NCI-H774 (cell line): ENCODE measurements at regions not wholly inside any gene's neighbourhood (a gene's known extent, or its start where the extent isn't known, plus 50 kb on each side); places are given as distances from the start of the nearest gene placed in this dataset.

ENCODE experiments used
- DNase-seq: peaks from one replicate; lab custom pipeline; 2025; lab: John Stamatoyannopoulos, UW

DNA sequence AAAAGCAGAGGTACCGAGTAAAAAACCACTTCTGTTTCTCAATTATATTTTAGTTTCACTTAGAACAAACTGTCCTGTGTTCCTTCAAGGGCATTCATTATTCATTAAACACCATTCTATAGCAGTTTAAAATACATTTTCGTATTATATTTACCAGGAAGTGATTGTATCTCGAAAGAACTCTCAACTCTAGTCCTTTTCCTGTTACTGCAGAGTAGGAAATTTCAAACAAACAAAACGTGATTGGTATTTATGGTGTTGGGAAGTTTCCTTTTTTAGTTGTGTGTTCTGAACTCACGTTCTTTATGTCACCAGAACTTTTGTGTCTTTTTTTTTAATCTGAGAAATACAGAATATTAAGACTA lies 139.5 kb upstream of the BTBD3 start:
- no peak for DNase-seq

DNA sequence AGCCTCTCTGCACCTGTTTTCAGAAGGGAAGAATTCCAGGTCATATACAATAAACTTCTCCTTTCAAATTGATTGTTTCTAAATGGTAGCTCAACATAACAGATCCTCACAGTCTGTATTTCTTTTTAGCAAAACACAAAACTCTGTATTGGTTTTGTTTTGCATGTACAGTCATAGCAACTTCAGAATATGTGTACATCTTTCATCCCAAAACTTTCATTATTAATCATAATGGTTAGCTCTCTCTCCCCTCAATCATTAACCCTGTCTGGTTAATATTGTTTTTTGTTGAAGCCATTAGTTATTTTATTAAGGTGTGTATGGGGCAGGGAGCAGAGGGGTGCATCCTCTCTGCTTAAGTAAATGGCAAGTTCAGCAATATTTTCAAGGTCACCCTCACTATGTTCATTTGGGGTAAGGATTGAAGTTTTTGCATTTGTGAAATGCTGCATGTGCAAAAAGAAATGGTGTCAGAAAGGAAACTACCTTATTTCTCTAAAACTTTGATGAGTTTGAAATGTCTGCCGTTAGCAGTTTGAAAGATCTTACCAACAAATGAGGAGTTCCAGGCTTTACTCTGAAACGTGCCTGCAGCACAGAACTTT lies 136.8 kb upstream of the BTBD3 start:
- DNase-seq: no peak

DNA sequence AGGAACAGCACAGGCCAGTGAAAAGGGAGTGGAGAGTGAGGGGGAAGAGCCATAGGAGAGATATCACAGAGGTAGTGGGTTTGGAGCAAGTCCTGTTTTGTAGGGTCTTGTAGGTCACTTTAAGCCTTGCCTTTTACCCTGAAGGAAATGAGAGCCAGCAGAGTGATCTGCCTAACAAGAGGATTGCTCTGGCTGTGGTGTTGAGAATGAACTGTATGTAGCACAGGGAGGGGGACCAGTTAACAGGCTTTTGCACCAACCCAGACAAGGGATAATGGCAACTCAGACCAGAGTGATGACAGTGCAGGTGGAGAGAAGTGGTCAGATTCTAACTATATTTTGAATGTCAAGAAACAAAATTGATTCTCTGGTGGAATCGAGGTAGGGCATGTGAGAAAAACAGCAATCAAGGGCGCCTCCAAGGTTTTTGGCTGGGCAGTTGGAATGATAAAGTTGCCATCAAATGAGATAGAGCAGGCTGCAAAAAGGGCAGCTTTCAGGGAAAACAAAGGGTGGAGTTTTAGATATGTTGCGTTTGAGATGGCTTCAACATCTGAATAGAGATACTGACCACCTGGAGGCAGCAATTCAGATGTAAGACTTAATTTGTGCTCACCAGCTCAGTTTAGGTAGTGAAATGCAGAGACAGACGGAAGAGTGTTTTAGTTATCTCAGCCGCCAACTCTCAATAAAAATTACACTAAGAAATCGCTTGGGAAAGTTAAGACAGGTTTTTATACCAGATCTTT lies 134.4 kb upstream of the BTBD3 start:
- DNase-seq: no peak

DNA sequence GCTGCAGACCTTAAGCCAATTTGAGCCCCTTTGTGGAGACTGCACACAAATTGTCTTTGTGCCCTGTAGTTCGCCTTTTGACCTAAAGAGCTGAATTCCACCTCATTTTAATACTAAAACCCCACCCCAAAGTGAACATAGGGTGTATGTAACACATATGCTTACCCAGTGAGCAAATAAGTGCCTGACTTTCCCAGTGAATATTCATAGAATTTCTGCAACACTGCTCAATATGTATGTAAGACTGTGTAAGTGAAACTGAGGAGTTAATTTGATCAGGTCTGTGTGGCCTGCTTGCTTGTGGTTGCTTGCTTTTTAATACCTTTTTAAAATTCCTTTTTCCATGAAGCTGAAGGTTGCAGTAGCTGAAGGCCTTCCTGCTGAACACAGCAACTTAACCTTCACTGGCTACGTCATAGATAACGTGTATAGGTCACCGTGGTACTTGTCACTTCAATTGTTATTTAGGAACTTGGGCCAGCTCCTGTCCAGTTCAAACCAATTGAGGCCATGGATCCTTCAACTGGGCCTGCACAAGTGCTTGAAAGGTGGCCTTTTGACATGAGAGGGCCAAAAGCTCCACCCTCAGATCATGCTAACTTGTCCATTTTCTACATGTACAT lies 131.7 kb upstream of the BTBD3 start:
- DNase-seq: no peak

DNA sequence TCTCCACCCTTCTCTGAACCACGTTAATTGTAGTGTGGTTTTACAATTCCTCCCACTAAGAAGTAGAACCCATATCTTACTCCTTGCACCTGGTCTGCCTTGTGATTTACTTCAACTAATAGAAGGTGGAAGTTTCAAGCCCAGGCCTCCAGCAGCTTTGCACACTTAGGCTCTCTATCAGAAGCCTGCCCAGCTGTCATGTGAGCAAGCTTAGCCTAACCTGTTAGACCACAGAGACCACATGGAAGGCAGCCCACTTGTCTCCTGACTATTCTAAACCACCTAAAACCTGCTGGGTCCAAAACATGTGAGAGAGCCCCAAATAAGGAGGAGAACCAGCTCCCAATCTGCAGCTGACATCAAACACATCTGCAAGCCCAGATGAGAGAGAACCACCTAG lies 127.6 kb upstream of the BTBD3 start:
- DNase-seq: no peak

DNA sequence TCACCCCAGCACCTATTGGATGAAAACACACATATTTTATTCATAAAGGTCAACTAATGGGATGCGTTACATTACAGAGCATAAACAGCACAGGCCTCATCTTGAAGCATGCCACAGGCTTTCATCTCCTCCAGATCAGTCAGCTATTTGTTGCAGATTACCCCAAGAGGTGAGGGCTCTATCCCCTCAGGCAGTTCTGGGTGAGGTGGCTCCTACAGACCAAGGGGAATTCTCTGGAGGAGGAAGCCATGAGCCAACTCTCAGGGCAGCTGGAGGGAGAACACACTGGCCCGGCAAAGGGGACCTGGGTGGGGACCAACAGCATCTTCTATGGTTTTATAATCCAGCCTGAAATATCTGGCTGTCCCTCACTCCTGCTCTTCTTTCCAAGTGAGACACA lies 126.4 kb upstream of the BTBD3 start:
- DNase-seq: no peak

DNA sequence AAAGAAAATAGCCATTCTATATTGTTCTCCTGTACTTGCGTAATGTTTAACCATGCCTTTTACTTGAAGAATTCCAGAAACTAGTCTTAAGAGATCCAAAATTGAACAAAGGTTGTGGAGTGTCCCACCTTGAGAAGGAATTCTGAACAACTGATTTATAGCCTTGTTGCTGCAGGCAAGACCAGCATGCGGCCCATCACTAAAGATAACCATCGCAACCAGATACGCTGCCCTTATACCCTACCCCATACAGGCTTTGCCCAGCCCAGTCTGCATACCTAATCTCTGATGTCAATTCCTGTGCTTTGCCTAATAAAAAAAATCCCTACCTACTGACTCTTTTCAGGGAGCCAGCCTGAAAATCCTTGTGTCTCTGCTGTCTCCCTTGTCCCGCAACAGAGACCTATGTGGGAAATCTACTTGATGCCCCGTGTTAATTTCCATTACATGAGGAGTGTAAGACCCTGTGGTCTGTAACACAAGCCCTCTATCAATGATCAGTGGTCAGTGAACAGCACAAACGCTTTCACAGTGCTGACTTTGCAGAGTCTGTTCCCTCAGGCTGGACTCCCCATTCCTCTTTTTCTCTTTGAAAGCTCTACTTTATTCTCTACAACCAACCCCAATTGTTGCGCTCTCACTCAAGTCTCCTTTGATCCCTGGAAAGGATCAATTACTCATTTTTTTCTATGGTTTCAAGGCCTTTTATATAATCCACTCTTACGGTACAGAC lies 125.7 kb upstream of the BTBD3 start:
- DNase-seq: no peak

DNA sequence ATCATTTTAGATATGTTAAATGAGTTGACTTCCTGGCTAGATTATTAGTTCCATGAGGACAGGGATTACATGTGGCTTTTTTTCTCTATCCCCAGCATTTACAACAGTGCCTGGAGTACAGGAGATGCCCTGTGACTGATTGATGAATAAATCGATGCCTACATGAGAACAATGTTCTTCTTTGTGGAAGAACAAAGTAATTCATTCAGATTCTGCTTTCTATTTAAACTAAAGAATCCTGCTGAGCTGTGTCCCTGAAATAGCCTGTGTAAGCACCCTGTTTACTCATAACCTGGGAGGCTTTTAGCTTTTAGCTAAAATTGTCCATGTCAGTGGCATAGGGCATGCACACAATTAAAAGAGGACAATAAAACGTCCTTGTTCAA lies 125.1 kb upstream of the BTBD3 start:
- DNase-seq: no peak

DNA sequence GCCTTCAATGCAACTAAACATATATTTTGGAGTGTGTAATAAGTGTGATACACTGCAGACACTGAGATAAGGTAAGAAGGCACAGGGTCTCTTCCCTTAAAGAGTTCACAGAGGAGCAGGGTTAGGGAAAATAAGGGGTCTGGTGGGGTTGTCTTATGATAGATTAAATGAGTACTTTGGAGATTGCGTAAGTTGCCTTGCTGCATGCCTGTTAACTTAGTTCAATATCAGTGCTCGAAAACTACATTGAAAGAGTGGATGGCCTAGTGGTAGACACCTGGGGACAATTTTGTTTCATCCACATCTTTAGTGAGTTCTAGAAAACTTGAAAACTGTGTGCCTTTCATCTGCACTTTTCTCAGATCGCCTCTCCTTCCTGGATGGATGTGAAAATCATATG lies 123.2 kb upstream of the BTBD3 start:
- no peak for DNase-seq

DNA sequence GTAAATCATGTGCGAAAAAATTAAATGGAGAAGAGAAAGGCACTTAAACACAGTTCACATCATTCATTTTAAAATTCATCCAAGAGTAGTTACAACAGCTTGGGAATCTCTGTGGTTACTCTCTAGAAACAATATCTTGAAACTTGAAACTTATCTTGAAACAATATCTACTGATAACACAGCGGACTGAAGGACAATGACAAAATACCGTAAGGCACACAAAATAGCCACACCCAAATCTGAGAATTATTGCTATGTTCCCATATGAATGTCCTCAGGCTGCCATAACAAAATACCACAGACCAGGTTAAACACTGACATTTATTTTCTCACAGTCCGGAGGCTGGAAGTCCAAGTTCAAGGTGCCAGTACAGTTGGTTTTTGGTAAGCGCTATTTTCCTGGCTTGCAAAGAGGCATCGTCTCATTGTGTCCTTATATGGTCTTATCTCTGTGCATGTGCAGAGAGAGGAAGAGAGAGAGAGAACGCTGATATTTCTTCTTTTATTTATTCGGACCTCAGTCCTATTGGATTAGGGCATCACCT lies 122.5 kb upstream of the BTBD3 start:
- DNase-seq: no peak

DNA sequence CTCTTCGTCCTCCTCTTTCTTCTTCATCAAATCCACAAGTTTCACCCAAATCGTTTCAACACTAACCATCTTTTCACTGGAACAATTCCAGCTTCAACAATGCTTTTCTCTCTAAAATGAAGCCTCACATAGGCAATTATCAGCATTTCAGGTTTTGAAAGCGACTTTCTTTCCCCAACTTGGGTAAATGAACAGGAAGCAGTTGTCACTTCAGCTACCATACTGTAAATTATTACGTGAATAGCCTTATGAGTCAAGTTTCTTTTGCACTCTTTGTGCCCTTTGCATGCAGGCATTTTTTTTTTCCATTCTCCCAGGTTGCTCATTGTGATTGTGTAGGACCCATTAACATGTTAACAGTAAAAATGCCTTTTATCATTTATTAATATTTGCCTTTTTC lies 121.7 kb upstream of the BTBD3 start:
- DNase-seq: no peak

DNA sequence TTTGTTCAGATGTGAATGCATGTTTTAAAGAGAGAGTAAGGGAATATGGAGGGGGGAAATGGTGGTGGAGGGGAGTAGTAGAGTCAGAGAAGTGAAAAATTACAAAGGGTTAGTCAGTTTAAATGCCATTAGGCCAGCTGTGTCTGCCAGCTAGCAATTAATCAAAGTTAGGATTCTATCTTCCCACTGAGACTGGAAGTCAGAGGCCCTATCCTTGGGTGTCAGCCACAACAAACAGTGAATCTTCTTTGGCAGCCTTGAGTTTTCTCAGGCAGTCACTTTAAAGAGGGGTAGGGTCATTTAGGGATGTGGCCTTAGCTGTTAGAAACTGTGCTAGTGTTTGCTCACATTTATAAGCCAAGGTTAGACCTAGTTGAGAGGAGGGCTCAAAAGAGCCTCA lies 120.5 kb upstream of the BTBD3 start:
- no peak for DNase-seq

DNA sequence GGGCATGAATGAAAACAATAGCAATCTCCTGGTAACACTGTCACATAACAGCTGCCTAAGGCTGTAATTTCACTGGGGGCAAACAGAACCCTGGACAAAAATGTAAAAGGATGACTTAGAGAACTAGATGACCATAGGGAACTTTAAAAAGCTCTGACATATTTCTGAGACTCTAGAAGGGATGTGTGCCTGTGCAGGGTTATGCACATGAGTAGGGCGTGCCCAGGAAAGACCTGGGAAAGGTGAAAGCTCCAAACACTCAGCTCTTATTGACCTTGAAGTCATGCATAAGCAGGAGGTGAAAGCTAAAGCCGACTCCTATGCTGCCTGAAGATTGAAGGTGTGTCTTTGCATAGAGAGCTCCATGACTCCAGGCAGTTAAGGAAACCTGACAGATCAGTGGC lies 118.4 kb upstream of the BTBD3 start:
- no peak for DNase-seq

DNA sequence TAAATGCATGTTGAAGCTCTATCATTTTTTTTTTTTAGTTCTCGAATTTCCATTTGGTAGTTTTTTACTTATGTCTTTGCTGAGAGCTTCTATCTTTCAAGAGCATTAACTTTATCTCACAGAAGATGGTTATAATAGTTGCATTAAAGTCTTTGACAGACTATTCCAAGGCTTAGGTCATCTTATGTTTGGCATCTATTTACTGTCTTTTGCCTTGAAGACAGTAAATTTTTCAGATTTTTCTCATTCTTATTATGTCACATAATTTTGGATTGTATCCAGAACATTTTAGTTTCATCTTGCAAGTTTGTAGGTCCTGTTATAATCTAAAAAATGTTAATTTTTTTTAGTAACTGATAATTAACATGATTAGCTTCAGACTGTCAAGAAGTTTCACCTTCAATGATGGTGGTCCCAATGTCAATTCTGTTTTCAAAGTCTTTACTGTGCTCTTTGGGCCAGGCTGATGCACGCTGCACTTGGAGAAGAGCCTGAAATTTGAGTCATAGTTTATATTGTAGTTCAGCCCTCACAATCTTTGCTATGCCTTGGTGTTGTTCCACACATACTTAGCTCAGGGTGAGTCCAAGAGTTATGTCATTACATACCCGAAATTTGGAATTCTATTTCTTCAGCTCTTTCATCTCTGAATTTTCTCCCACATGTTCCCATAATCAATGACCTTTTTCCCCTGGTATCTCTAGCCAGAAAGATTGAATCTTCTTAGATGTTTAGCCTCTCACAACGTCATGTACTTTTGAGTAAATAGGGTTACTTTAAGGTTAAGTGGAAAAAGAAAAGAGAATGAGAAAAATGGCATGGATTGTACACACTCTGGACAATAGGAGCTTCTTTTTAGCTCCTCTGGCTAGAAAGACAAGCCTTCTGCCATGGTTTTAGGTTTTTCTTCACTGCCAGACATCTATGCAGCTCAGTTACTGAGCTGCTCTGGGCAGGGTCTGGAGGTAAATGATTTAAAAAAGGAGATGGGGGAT lies 110.3 kb upstream of the BTBD3 start:
- DNase-seq: no peak

DNA sequence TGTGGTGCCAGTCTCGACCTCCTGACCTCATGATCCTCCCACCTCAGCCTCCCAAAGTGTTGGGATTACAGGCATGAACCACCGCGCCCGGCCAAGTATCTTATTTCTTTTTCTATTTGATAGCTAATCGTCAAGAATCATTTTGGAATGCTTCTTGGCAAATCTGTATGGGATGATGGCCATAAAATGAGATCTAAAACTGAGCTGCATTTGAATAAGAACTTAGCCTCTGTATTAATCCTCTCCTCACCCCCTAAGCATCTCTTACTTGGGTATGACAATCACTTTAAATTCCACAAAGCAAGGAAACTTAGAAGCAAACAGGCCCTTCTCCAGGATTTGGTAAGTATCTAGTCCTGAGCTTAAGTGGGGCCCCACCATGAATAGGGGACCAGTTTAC lies 108.9 kb upstream of the BTBD3 start:
- no peak for DNase-seq

DNA sequence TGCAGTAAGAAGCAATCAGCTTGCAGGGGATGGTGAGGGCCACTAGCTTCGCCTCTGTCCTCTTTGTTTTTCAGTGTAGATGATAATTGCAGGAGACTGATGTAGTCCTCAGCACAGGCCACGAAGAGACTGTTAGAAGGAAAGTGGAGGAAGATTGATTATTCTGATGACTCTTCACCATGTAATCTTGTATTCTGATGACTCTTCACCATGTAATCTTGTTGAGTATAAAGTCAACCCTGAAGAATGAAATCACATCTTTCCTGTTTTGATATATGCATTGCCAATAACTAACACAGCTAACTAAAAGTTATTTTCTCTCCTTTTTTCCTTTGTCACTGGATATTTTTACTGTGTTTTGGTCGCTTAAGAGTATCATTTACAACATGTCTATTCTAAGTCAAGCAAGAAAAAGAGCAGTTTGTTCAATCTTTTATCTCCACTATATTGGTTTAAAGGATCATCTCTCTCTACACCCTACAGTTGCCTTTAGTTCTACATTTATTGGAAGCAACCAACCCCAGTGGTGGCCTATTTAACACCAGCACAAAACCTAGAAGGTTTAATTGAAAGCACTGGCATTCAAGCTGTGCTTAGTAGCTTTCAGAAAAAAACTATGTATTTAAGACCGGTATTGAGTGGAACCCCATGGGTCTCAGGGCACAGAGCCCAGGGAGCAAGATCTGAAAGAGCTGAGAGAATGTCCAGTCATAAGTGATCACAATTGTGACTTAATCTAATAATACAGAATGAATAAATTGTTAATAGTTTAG lies 107.2 kb upstream of the BTBD3 start:
- no peak for DNase-seq

DNA sequence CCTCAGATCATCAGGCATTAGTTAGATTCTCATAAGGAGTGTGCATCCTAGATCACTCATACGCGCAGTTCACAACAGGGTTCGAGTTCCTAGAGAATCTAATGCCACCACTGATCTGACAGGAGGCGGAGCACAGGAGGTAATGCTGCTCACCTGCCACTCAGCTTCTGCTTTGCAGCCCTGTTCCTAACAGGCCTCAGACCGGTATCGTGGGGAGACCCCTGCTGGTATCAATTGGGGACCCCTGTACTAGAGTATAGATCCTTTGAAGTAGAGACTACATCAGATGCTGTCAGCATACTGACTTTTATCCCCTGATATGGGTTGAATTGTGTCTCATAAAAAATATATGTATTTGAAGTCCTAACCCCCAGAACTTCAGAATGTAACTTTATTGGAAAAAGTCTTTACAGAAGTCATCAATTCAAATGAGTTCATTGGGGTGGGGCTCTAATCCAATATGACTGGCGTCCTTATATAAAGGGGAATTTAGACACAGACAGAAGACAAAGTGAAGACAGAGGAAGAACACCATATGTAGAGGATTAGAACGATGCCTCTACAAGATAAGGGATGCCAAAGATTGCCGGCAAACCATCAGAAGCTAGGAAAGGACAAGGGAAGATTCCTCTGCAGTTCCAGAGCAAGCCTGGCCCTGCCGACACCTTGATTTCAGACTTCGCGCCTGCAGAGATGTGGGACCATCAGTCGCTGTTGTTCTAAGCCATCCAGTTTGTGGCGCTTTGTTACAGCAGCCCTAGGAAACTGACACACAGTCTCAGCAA lies 104.4 kb upstream of the BTBD3 start:
- DNase-seq: no peak

DNA sequence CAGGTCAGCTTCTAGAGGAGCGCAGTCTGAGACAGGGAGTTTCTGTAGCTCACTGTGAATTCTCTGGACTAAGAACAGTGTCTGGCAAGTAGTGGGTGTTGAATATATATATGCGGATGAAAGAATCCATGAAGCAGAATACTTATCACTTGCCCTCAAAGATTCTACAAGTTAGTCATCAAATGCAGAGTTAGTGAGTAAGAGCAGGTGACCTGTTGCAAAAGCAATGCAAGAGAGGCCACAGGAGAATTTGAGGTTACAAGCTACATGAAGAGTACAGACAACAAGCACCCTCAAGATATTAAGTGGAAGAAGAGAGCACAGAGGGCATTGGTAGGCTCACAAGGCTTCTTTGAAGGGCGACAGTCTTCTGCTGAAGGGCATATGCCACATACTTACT lies 103.4 kb upstream of the BTBD3 start:
- DNase-seq: no peak

DNA sequence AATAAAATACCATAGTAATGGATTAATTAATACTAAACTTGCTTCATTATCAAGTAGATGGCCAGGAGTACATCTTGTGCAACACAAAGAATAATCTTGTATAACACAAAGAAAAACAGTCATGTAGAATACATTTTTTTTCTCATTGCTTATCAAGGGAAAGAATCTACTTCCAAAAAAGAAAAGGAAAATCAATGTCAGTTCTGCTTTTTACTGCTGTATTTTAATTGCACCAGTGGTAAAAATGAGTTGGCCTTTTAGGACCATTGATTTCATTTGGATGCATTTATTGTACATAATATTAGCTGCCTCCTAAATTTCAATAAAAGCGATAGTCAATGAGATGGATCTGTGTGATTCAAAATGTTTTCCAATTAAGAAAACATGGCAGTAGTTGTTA lies 96.9 kb upstream of the BTBD3 start:
- DNase-seq: no peak

DNA sequence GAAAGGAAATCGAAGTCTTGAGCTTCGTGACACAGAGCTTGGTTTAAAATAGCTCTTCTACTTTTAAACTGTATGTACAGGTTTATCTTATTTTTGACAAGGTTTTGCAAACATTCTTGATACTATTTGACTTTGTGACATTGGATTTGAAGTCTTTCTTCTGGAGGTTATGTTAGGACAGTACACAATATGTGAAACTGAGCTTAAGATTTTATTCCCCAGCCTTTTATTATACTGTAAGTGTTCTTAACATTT lies 95.2 kb upstream of the BTBD3 start:
- no peak for DNase-seq
